GM21619 (cell line): ENCODE measurements at regions not wholly inside any gene's neighbourhood (a gene's known extent, or its start where the extent isn't known, plus 50 kb on each side); places are given as distances from the start of the nearest gene placed in this dataset.

Experiments used
- ATAC-seq: cut with Tn5 transposase; IDR thresholded peaks from one replicate; pipeline ENCODE4 v1.9.1; 2021; ENCODE audit not compliant: unreplicated experiment

DNA sequence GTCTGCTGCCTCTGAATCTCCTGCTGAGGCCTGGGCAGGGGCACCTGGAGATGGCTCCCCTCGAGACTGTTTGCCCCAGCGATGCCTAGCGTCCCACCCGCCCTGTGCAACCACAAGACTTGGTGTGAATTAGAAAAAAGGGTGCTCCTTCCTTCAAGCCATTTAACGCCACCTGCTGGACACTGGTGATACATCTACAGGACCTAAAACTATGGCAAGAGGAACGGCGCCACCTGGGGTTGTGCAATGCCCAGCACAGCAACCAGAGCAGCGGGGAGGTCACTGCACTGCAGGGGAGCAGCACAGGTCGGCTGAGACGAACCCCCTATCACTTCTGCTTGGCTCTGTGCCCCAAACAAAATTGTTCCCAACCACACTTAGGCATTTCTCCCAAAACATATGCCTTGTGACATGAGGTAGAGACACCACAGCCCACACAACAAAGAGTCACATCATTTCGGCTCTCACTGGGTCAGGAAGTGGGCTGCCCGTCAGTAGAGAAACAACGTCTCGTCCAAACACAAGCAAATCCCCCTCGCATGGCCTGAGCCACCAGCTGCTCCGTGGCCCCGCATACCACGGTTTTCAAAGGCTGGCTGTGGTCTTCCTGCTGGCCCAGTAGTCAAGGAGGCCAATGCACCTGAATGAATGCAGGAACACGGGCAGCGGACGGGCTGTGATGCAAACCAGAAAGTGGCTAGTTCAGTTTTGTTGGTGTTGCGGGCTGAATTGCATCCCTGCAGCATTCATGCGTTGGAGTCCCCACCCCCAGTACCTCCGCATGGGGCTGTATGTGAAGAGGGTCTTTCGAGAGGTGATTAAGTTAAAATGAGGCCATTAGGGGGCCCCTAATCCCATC, 171.9 kb downstream of the SHANK2 start:
- no peak for ATAC-seq

DNA sequence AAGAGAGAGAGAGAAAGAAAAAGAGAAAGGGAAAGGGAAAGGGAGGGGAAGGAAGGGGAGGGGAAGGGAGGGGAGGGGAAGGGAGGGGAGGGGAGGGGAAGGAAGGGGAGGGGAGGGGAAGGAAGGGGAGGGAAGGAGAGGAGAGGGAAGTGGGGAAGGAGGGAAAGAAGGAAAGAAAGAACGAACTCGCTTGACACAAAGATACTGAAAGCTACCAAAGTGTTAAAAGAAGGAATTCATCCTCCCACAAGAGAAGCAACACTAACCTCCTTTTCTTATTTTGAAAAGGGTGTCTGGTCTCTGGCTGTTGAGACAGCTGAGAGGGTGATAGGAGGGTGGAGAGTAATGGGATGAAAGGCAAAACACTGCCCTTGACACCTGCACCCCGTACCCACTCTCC, 172.6 kb downstream of the SHANK2 start:
- no peak for ATAC-seq

DNA sequence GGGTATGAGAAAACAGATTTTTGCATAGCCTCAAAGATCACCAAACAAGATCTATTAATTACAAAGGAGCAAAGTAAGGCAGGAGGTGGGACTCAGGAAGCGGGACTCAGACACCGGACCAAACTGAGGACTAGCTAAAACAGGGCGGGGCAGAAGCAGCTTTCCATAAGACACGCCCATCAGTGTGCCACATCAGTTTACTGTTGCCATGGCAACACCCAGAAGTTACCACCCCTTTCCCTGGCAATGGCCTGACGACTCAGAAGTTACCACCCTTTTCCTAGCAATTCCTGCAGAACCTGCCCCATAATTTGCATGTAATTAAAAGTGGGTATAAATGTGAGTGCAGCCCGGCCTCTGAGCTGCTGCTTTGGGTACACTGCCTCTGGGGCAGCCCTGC, 173.9 kb downstream of the SHANK2 start:
- ATAC-seq = no peak

DNA sequence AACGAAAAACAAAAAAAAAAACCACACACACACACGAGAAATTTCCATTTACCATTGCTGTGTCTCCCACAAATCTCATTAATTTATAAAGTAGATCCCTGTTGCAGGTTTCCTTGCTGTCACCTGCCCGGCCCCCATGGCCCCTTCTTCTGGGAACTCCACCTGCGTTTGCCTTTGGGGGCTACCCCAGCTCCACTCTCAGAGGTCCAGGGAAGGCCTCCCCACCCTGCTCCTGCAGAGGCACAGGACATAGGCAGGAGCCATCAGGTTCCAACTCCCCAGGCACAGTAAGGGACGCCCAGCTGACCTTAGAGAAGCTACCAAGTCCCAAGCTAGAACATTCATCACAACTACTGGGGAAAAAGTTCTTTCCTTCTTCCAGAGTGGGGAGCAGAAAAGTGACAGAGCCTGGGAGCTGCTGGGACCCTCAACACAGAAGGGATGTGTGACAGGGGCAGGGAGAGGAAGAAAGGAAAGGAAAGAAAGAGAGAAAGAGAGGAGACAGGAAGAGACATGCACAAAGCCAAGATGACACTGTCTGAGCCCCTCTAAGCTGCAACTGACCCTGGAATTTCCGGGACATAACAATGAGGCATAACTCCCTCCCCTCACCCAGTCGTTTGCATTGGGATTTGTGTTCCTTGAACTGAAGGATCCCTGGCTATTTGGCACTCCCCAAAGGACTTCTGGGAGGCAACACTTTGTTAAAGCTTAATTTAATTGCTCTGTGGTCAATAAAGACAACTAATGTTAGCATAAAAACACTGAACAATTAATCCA, 175.7 kb downstream of the SHANK2 start:
- ATAC-seq = no peak

DNA sequence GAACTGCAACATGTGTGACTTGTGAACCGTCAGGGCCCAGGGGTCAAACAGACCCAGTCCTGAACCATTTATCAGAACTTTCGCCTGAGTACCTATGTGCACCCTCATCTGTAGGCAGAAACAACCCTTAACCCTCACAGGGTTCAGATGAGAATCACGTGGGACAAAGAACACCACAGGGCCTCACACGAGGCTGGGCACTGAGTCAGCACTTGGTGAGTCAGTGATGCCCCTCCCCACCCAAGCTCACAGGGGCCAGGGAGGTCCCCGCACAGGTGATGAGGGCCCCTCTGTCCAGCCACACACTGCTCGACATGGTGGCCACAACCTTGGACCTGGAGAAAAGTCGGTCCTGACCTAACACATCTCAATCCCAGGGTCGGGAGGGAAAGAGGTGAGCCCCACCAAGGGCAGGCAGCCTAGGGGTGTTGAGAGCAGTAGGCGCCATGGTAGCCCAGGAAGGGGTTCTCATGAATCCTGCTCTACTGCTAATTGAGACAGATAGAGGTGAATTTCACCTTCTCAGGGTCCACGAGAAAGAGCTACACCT, 176.4 kb downstream of the SHANK2 start:
- no peak for ATAC-seq

DNA sequence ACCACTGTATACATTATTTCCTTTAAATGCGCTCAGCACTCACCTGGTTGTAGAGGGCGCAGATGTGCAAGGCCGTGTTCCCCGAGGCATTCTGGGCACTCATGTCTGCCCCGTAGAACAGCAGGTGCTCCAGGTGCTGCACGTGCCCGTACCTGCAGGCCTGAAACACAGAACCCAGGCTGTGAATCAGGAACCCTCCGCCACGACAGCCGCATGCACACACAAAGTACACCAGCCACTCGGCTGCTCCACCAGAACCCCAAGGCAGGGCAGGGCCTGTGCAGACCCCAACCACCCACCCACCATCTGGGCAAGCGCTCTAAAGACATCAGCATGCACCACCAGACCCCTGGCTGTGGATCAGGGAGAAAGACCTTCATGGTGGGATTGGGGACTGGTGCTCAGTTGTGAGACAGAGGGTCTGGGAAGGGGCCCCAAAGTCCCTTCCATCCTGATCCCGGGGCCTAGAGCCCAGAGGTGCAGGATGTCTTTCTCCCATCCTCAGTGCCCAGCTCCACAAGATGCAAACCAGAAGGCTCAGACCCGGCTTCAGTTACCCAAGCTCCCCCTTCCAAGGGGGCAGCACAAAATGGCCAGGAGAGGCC, 177.2 kb downstream of the SHANK2 start:
- no peak for ATAC-seq

DNA sequence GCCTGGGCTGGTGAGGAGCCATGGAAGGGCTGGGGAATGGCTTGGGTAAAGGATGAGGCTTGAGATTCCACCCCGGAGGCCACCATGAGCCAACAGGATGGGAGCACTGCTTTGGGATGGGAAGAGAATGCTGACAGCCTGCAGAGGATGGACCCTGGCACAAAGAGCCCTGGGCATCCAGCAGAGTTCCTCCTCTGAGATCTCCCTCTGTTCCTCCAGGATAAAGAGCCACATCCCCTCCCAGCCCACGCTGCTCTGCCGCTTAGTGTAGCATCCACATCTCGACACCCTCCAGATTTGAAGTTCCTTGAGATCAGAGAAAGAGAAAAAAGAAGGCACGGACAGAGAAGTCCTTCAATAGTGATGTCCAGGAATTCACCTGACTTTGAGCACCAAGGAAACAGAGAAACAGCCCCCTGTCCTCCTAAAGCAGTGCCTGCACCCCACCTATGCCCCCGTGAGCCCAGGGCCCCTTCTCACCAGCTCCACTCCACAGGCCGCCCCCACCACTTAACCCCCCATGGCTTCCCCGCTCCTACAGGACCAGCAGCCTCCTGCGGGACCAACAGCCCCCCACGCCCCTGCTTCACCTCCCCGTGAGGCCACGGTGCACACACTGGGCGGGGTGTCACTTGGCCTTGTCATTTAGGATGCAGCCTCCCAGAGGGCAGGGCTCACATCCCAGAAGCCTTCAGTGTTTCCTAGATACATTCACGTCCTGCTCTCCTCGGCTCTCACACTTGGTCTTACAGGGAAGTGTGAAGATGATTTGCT, 180.5 kb downstream of the SHANK2 start:
- no peak for ATAC-seq

DNA sequence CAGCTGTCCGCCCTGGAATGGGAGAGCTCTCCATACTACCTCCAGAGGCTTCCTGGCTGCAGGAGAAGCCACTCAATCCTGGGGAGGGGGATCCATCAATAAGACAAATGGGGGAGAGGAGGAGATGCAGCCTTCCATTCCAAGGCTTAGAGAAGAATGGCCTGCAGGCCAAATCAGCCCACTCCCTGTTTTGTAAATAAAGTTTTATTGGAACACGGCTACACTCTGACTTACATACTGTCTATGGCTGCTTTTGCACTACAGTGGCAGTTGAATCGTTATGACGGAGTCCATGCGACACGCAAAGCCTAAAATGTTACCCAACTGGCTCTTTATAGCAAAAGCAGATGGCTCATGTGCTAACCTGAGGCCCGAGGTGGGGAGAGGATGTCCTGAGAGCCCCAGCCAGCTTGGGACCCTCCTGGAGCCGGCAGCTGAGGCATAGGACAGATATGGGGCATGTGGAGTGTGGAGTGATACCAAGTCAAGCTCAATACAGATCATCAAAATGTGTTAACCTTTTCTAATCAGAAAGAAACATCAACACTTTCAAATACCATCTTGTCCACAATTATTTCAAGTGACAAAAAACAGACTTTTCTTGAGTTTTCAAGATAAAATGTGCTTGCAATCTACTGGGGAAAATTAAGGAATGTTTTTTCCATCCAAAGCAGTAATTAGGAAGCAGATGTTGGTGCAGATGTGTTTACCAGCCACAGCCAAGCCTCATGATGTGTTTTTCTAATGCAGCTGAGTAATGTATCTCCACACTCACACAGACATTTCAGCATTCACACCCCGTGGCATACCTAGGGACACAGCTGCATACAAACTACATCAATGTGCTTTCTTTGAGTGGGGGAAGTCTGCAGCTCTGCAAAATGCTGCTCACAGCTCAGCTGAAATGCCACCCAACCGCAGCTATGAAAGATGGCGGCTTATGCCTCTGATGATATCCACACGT, 181.6 kb downstream of the SHANK2 start:
- no peak for ATAC-seq

DNA sequence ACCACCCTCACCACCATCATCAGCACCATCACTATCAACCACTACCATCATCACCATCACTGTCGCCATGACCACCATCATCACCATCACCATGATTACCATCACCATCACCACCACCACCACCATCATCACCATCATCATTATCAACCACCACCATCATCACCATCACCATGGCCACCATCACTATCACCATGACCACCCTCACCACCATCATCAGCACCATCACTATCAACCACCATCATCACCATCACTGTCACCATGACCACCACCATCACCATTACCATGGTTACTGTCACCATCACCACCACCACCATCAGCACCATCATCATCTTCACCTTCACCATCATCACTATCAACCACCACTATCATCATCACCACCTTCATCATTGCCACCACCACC, 183.4 kb downstream of the SHANK2 start:
- ATAC-seq = no peak

DNA sequence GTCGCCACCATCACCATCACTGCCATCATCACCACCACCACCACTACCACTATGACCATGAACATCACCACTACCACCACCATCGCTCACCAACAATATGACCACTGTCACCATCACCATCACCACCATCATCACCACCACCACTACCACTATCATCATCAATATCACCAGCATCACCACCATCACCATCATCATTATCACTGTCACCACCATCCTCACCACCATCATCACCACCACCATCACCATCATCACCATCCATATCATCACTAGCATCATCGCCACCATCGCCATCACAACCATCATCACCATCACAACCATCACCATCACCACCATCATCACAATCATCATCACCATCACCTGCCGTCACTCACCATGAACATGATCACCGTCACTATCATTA, 184.6 kb downstream of the SHANK2 start:
- ATAC-seq = no peak

DNA sequence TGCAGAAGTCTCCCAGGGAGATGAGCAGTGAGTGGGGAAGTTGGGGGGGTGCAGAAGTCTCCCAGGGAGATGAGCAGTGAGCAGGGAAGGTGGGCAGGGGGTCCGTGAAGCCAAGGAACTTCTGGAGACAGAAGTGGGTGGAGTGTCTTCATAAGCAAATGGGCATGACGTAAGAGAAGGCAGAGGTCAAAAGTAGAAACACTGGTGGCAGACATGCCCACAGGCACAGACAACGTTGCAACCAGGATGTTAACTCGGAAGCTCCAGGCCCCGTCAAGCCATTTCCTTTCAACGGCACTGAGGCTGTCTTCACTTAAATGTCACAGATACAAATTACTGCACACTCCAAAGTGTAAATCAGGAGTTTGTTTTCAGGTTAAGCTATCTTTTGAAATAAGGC, 186.1 kb downstream of the SHANK2 start:
- ATAC-seq = no peak

DNA sequence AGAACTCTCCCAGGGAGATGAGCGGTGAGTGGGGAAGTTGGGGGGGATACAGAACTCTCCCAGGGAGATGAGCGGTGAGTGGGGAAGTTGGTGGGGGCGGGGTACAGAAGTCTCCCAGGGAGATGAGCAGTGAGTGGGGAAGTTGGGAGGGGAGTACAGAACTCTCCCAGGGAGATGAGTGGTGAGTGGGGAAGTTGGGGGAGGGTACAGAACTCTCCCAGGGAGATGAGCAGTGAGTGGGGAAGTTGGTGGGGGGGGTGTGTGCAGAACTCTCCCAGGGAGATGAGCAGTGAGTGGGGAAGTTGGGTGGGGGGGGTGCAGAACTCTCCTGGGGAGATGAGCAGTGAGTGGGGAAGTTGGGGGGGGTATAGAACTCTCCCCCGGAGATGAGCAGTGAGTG, 186.5 kb downstream of the SHANK2 start:
- no peak for ATAC-seq

DNA sequence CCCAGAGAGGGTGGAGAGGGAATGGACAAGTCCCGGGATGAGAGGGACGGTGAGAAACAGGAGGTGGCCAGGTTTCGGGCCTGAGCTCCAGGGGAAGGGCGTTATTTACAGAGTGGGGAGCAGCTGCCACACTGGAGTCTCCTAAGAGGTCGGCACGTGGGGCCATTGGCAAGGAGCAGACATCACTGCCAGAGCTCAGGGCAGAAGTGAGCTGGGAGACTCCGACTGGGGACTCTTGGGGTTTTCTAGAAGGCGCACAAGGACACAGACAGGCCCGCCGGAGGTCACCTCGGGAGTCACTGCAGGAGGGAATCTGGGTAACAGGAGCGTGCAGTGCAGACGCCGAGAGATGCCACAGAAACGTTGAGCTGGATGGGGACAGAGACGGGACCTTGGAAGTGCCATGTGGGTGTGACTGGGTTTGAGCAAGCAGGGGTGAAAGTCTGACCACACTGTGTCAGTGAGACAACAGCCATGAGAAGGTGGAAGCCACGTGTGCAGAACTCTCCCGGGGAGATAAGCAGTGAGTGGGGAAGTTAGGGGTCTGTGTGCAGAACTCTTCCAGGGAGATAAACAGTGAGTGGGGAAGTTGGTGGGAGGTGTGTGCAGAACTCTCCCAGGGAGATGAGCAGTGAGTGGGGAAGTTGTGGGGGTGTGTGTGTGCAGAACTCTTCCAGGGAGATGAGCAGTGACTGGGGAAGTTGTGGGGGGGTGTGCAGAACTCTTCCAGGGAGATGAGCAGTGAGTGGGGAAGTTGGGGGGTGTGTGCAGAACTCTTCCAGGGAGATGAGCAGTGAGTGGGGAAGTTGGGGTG, 187.5 kb downstream of the SHANK2 start:
- no peak for ATAC-seq

DNA sequence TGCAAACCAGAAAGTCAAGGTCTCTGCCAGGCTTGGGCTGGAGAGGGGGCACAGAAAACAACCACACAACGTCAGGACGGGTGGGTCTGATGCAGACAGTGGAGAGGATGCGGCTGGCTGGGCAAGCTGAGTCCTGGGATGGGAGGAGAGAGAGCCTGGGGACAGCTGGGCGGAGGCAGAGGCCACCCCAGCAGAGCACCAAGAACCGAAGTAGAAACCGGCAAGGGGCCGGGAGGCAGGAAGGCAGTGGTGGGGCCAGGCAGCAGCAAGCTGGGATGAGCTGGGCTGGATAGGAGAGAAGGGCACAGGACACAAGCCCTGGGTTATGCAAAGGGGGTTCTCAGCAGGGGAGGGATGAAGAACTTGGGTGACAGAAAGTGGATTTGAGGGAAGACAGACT, 188.2 kb downstream of the SHANK2 start:
- ATAC-seq = no peak

DNA sequence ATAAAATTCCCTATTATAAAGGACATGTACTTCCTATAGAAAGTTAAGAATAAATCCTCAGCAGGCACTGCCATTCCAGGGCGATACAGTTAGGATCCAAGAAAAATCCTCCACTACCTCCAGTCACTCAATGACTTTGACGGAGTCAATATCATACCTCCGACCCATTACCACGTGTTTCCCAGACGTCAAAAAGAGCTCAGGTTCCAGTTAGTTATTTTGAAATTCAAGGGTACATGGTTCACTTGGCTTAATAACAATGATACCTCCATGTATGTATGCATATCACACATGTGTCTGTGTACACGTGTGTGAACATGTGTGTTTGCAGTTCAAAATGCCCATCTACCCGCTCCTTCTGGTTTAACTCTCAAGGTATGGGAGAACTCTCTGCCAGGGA, 189.2 kb downstream of the SHANK2 start:
- ATAC-seq = no peak

DNA sequence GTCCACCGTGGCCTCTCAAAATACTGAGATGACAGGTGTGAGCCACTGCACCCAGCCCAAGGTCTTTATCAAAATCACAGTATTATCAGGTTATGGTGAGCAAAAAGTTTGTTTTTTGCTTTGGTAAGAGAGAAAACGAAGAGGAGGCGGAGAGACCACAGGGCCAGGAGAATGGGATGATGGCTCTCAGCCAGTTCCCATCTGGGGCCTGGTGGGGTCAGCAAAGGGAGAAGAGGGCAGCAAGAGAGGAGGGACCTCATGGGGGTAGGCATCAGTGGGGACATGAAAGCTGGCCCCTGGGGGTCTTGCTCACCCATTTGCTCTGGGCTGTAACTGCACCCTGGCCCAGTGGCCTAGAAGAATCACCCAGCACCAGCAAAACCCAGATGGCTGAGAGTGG, 190.2 kb downstream of the SHANK2 start:
- no peak for ATAC-seq

DNA sequence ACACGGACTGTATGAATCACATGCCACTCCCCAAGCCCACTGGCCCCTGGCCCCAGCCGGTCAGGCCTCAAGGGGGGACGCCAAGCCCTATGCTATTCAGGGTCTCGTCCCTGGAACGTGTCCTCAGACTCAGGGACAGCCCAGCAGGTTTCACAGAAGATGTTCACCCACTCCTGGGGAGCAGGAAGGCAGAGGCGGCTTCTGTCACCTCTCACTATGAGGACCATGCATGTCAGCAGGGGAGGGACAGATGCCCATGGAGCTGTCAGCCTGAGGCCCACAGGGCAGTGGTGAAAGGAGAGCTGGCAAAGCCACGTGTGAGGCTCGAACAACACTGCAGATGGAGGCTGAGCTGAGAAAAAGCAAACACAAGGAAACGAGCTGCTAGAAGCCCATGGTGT, 192.0 kb downstream of the SHANK2 start:
- ATAC-seq = no peak

DNA sequence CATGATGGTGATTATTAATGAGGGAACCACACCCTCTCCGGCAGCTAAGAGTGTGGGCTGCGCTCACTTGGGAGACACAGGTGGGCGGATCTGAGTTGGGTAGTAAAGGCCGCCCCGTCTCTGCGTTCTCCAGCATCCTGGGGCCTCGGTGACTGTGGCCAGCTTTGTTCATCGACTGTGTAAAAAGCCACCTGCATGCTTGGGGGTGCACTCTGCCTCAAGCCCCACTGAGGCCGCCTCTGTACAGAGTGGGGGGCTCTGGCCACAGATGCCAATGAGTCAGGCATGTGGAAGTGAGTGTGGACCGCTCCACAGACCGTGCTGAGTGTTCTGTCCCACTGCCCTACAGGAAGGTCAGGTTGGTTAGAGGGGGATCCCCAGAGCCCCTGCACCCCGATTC, 192.7 kb downstream of the SHANK2 start:
- no peak for ATAC-seq

DNA sequence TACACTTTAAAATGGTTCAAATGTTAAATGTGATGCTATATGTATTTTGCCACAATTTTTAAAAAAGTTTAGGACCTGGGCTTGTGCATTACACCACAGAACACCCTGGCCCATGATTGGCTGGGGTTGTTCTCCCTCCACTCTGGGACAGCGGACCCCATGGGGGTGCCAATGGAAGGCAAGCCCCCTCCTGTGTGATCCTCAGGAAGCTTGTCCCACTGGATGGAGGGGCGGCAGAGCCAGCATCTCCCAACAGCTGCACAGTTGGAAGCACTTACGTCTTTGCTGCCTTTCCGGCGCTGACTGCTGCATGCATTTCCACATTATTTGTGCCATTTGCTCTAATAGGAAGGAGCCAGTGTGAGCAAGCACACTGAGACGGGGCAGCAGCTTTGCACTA, 196.5 kb downstream of the SHANK2 start:
- ATAC-seq = no peak
